ENCODE measurements at regions not wholly inside any gene's neighbourhood (a gene's known extent, or its start where the extent isn't known, plus 50 kb on each side); places are given as distances from the start of the nearest gene placed in this dataset.
"Not testable (repeated sequence)": the region's sequence is repeated elsewhere in the genome, so short reads cannot be mapped to it uniquely, and the experiment has no call there.

GRCh38 chr6:6987749-6988148, 120.0 kb upstream of the RREB1 start:
- Mint-ChIP-seq H3K4me3 (no peak overlapping the region), H3K27ac (no peak overlapping the region), H3K27me3 (no peaks in the 10 kb centered on the region), H3K36me3 (no peaks in the 10 kb centered on the region), H3K9me3 (peaks cover 0 to 2% (median 0%) of the 10 kb centered on the region in 7 donors), H3K4me1 (no peaks in the 10 kb centered on the region)
- Histone ChIP-seq H3K9me3 (ENCODE audit: control insufficient read depth in 2 of 2, low read length in 2 of 2) (no peaks in the 10 kb centered on the region), H3K27ac (ENCODE audit: insufficient read depth, low read length, poor library complexity, severe bottlenecking) (no peak overlapping the region), H3K4me1 (ENCODE audit: control insufficient read depth, insufficient read depth, low read length, poor library complexity, severe bottlenecking) (no peaks in the 10 kb centered on the region), H3K36me3 (ENCODE audit: control insufficient read depth, insufficient read depth, low read length) (no peaks in the 10 kb centered on the region), H3K4me3 (ENCODE audit: low read depth, low read length) (no peak overlapping the region), H3K27me3 (ENCODE audit: control insufficient read depth, insufficient read depth, low read length) (no peaks in the 10 kb centered on the region)
- DNase-seq (no peak), ATAC-seq (ENCODE audit: low read depth in 2 of 2) (no peak)

- not testable (repeated sequence) for H3K36me3 ChIP-seq (ENCODE audit: control insufficient read depth, insufficient read depth, low read length); ATAC-seq (ENCODE audit: low read depth in 2 of 2); H3K9me3 ChIP-seq (ENCODE audit: control insufficient read depth in 2 of 2, low read length in 2 of 2); H3K4me1 ChIP-seq (ENCODE audit: control insufficient read depth, insufficient read depth, low read length, poor library complexity, severe bottlenecking); H3K27me3 Mint-ChIP-seq; H3K4me3 ChIP-seq (ENCODE audit: low read depth, low read length); H3K27ac Mint-ChIP-seq; H3K4me1 Mint-ChIP-seq; DNase-seq; H3K9me3 Mint-ChIP-seq; H3K36me3 Mint-ChIP-seq; H3K4me3 Mint-ChIP-seq; H3K27ac ChIP-seq (ENCODE audit: insufficient read depth, low read length, poor library complexity, severe bottlenecking); H3K27me3 ChIP-seq (ENCODE audit: control insufficient read depth, insufficient read depth, low read length)
These were observed 117.7 kb upstream of the RREB1 start for GRCh38 chr6:6990059-6990458.

- no peak overlapping the region for H3K4me3 Mint-ChIP-seq
- Histone ChIP-seq H3K9me3 (ENCODE audit: control insufficient read depth in 2 of 2, low read length in 2 of 2) (no peaks in the 10 kb centered on the region), H3K36me3 (ENCODE audit: control insufficient read depth, insufficient read depth, low read length) (no peaks in the 10 kb centered on the region), H3K4me1 (ENCODE audit: control insufficient read depth, insufficient read depth, low read length, poor library complexity, severe bottlenecking) (no peaks in the 10 kb centered on the region), H3K4me3 (ENCODE audit: low read depth, low read length) (no peak overlapping the region), H3K27me3 (ENCODE audit: control insufficient read depth, insufficient read depth, low read length) (peaks cover 5% of the 10 kb centered on the region), H3K27ac (ENCODE audit: insufficient read depth, low read length, poor library complexity, severe bottlenecking) (no peak overlapping the region)
- peaks cover 7% of the 10 kb centered on the region for H3K27me3 Mint-ChIP-seq
- no peaks in the 10 kb centered on the region for H3K4me1 Mint-ChIP-seq
- H3K27ac Mint-ChIP-seq: peak overlapping the region in 1 of 3 donors; percentile 16
- no peaks in the 10 kb centered on the region for H3K36me3 Mint-ChIP-seq
- ATAC-seq (ENCODE audit: low read depth in 2 of 2) (no peak), DNase-seq (no peak)
- H3K9me3 Mint-ChIP-seq: no peaks in the 10 kb centered on the region
These were observed 114.1 kb upstream of the RREB1 start for GRCh38 chr6:6993503-6994237.

- H3K27me3 Mint-ChIP-seq: peaks cover 15% of the 10 kb centered on the region
These were observed 113.0 kb upstream of the RREB1 start for GRCh38 chr6:6994796-6995195.

GRCh38 chr6:6995328-6995727, 112.4 kb upstream of the RREB1 start:
- DNase-seq: no peak
- no peak overlapping the region for H3K27ac Mint-ChIP-seq
- H3K36me3 ChIP-seq (ENCODE audit: control insufficient read depth, insufficient read depth, low read length): no peaks in the 10 kb centered on the region
- no peaks in the 10 kb centered on the region for H3K36me3 Mint-ChIP-seq
- ATAC-seq (ENCODE audit: low read depth in 2 of 2): no peak
- H3K27ac ChIP-seq (ENCODE audit: insufficient read depth, low read length, poor library complexity, severe bottlenecking): no peak overlapping the region
- peaks cover 17% of the 10 kb centered on the region for H3K27me3 Mint-ChIP-seq
- H3K4me1 Mint-ChIP-seq: no peaks in the 10 kb centered on the region
- H3K4me1 ChIP-seq (ENCODE audit: control insufficient read depth, insufficient read depth, low read length, poor library complexity, severe bottlenecking): no peaks in the 10 kb centered on the region
- H3K9me3 Mint-ChIP-seq: no peaks in the 10 kb centered on the region
- H3K4me3 Mint-ChIP-seq: no peak overlapping the region
- peaks cover 5% of the 10 kb centered on the region for H3K27me3 ChIP-seq (ENCODE audit: control insufficient read depth, insufficient read depth, low read length)
- no peak overlapping the region for H3K4me3 ChIP-seq (ENCODE audit: low read depth, low read length)
- H3K9me3 ChIP-seq (ENCODE audit: control insufficient read depth in 2 of 2, low read length in 2 of 2): no peaks in the 10 kb centered on the region

More at GRCh38 chr6:6994796-6995195, 113.0 kb upstream of the RREB1 start:
- Histone ChIP-seq H3K9me3 (ENCODE audit: control insufficient read depth in 2 of 2, low read length in 2 of 2) (no peaks in the 10 kb centered on the region), H3K4me1 (ENCODE audit: control insufficient read depth, insufficient read depth, low read length, poor library complexity, severe bottlenecking) (no peaks in the 10 kb centered on the region), H3K4me3 (ENCODE audit: low read depth, low read length) (no peak overlapping the region), H3K27ac (ENCODE audit: insufficient read depth, low read length, poor library complexity, severe bottlenecking) (no peak overlapping the region), H3K27me3 (ENCODE audit: control insufficient read depth, insufficient read depth, low read length) (peaks cover 5% of the 10 kb centered on the region), H3K36me3 (ENCODE audit: control insufficient read depth, insufficient read depth, low read length) (no peaks in the 10 kb centered on the region)
- no peaks in the 10 kb centered on the region for H3K9me3 Mint-ChIP-seq
- DNase-seq (no peak), ATAC-seq (ENCODE audit: low read depth in 2 of 2) (no peak)
- no peaks in the 10 kb centered on the region for H3K4me1 Mint-ChIP-seq
- no peak overlapping the region for H3K4me3 Mint-ChIP-seq
- H3K27ac Mint-ChIP-seq: no peak overlapping the region
- no peaks in the 10 kb centered on the region for H3K36me3 Mint-ChIP-seq

- Histone ChIP-seq H3K27ac (ENCODE audit: insufficient read depth, low read length, poor library complexity, severe bottlenecking) (no peak overlapping the region), H3K4me1 (ENCODE audit: control insufficient read depth, insufficient read depth, low read length, poor library complexity, severe bottlenecking) (no peaks in the 10 kb centered on the region), H3K4me3 (ENCODE audit: low read depth, low read length) (no peak overlapping the region), H3K27me3 (ENCODE audit: control insufficient read depth, insufficient read depth, low read length) (peaks cover 5% of the 10 kb centered on the region), H3K9me3 (ENCODE audit: control insufficient read depth in 2 of 2, low read length in 2 of 2) (no peaks in the 10 kb centered on the region), H3K36me3 (ENCODE audit: control insufficient read depth, insufficient read depth, low read length) (no peaks in the 10 kb centered on the region)
- no peak for ATAC-seq (ENCODE audit: low read depth in 2 of 2)
- Mint-ChIP-seq H3K4me1 (no peaks in the 10 kb centered on the region), H3K27ac (peak overlapping the region in 1 of 3 donors; percentile 60), H3K9me3 (no peaks in the 10 kb centered on the region), H3K4me3 (no peak overlapping the region), H3K36me3 (no peaks in the 10 kb centered on the region), H3K27me3 (peaks cover 17% of the 10 kb centered on the region)
- no peak for DNase-seq
These were observed 111.6 kb upstream of the RREB1 start for GRCh38 chr6:6996124-6996523.

- Mint-ChIP-seq H3K27ac (no peak overlapping the region), H3K36me3 (no peaks in the 10 kb centered on the region)
- H3K9me3 ChIP-seq (ENCODE audit: control insufficient read depth in 2 of 2, low read length in 2 of 2): no peaks in the 10 kb centered on the region
These were observed 110.2 kb upstream of the RREB1 start for GRCh38 chr6:6997263-6998193.

More at GRCh38 chr6:6997263-6998193, 110.2 kb upstream of the RREB1 start:
- H3K4me1 ChIP-seq (ENCODE audit: control insufficient read depth, insufficient read depth, low read length, poor library complexity, severe bottlenecking): no peaks in the 10 kb centered on the region
- no peak overlapping the region for H3K27ac ChIP-seq (ENCODE audit: insufficient read depth, low read length, poor library complexity, severe bottlenecking)
- Mint-ChIP-seq H3K27me3 (peaks cover 17% of the 10 kb centered on the region), H3K4me1 (no peaks in the 10 kb centered on the region), H3K4me3 (no peak overlapping the region), H3K9me3 (no peaks in the 10 kb centered on the region)
- DNase-seq: no peak
- ATAC-seq (ENCODE audit: low read depth in 2 of 2): no peak
- H3K27me3 ChIP-seq (ENCODE audit: control insufficient read depth, insufficient read depth, low read length): peaks cover 5% of the 10 kb centered on the region
- no peak overlapping the region for H3K4me3 ChIP-seq (ENCODE audit: low read depth, low read length)
- no peaks in the 10 kb centered on the region for H3K36me3 ChIP-seq (ENCODE audit: control insufficient read depth, insufficient read depth, low read length)

Data from CD4-positive, CD25-positive, alpha-beta regulatory T cell (primary cell).